Kidney glomerular epithelial cell (primary cell): ENCODE measurements at regions not wholly inside any gene's neighbourhood (a gene's known extent, or its start where the extent isn't known, plus 50 kb on each side); places are given as distances from the start of the nearest gene placed in this dataset.
"Not testable (repeated sequence)": the region's sequence is repeated elsewhere in the genome, so short reads cannot be mapped to it uniquely, and the experiment has no call there.

Experiments
- DNase-seq: peaks from one replicate; lab custom pipeline; 2025; lab: John Stamatoyannopoulos, UW

- DNase-seq, result not testable (repeated sequence)
Measured at GRCh38 chr2:88802026-88802425, 110.6 kb downstream of the RPIA start.

DNA sequence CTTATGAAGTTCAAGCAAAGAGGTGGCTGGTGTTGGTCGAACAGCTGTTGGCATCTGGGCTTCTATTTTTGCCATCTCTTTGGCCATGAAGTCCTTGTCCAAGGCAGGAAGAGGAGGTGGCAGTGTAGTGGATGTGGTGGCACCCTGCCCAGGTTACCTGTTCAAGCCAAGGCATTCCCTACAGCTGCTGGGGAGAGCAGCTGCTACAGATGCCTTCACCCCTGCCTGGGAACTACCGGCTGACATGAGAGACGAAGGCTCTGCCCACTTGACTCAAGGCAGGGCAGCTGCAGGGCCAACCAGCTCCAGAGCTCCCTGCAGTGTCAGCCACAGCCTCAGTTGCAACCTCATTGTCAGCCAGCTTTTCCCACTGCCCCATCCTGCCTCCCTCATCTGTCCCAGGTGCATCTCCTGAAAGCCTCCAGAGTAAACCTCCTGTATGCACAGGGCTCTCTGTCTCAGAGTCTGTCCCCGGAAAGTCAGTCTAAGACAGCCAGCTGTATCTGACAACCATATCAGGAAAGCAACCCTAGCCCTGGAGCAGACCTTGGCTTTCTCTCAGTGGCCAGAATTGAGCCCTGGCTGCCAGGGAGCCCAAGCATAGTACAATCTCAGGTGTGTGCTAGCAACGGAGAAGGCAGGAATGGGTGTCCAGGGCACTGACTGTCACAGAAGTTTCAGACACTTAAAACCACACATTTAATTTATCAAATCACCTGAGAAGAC, 115.9 kb downstream of the RPIA start:
- no peak for DNase-seq

GRCh38 chr2:88808083-88808482, 116.6 kb downstream of the RPIA start:
- DNase-seq, result no peak

DNA sequence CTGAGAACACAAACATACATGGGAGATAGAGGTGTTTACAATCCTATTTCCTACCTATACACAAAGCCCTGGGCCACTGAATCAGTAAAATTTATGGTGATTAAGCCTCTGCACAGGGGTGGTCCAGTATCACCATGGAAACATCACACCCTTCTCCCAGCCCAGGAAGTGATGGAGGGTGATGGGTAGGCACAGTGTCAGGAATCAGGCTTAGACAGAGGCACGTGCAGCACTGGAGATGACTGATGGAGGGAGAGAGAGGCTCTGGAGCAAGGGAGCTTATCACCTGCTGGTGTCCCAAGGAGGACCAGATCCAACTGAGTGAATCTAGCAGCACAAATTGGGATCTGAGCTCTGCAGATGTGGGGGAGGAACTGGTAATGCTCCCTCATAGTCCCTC, 117.2 kb downstream of the RPIA start:
- DNase-seq, result no peak

DNA sequence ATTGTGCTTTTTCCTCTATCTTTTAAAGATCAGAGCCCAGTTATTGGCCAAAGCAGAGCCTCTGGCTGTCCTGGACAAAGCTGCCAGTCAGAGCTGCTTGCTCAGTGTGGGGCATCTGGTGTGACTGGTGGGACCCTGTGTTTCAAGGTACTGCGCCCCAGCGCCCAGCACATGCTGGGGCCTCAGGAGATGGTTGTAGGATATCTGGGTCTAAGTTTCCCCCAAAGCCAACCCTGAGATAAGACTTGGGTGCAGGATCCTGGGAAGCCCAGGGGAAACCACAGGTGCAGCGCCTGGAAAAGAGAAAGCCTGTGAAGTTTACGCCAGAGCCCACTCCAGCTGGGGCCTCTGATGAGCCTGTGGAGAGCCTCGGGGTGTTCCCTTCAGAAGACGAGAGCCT, 117.7 kb downstream of the RPIA start:
- DNase-seq, result no peak

DNA sequence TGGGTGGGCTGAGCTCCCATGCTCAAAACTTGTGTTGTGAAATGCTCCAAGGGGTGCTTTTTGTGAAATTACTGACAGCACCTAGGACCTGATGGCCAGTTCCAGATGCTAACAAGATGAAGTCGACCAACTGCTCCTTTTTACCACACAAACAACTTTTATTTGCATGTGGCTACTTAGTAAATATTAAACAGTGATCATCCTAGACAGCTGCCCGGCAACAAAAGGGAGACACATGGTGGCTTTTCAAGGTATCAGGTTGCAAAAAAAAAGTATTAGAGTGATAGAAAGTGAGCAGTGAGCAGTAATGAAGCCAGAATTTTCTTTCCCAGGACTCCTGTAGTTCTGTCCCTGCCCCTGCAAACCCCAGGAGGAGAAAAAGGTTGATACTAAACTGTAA, 118.5 kb downstream of the RPIA start:
- DNase-seq, result no peak

DNA sequence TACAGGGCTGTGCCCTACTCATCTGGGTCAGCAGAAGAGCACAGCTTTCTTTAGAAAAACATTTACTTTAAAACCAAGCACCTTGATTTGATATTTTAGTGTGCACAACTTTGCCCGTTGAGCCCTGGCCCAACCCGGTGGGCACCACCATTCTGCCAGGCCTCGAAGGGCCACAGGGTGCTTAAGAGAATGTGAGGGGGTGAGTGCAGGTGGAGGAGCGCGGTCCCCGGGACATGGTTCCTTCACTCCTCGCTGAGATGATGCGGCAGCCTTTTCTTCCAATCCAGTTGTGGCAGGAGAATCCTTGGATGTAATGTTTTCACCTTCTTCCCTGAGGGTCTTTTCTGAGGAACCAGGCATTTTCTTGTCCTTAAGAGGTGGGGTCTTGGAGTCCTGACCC, 119.0 kb downstream of the RPIA start:
- DNase-seq, result no peak

DNA sequence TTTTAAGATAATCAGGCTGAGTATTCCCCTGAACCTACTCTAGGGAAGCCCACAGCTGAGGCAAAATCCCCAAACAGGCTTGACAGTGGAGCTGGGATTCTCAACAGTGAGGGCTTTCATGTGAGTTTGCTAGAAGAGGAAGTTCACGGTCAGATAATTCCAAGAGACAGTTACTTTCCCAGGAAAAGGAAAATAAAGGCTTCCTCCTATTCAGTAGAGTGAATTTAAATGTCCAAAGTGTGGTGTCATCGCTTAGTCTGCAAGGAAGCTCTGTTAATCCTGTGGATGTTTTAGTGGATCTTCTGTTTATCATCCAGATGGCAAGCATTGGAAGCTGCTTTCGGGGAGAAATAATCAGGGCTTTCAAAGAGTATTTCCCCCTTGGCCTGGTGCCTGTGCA, 119.8 kb downstream of the RPIA start:
- DNase-seq, result peak; percentile 1

GRCh38 chr2:88811681-88812080, 120.2 kb downstream of the RPIA start:
- no peak for DNase-seq

- DNase-seq, result no peak
Measured at GRCh38 chr2:88813612-88814011, 122.1 kb downstream of the RPIA start.

DNA sequence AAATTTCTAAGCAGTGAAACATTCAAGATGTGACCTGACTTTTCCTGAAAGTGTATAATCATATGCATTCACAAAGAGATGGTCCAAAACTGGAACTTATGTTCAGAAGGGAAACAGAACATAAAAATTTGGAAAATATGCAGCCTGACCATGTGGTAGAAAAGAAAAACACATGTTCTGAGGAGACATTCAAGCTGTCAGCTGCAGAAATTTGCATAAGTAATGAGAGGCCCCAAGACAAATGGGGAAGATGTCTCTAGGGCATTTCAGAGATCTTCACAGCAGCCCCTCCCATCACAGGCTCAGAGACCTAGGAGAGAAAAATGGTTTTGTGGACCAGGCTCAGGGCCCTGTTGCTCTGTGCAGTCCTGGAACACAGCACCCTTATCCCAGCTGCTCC, 123.8 kb downstream of the RPIA start:
- DNase-seq, result no peak

GRCh38 chr2:88815697-88816096, 124.2 kb downstream of the RPIA start:
- no peak for DNase-seq

GRCh38 chr2:88818381-88818780, 126.9 kb downstream of the RPIA start:
- DNase-seq, result no peak

GRCh38 chr2:88824951-88825350, 133.5 kb downstream of the RPIA start:
- DNase-seq, result no peak

- DNase-seq, result no peak
Measured at GRCh38 chr2:88826399-88826798, 134.9 kb downstream of the RPIA start.

- no peak for DNase-seq
Measured at GRCh38 chr2:88827821-88828220, 136.3 kb downstream of the RPIA start.

- DNase-seq, result no peak
Measured at GRCh38 chr2:88828397-88829137, 137.1 kb downstream of the RPIA start.

DNA sequence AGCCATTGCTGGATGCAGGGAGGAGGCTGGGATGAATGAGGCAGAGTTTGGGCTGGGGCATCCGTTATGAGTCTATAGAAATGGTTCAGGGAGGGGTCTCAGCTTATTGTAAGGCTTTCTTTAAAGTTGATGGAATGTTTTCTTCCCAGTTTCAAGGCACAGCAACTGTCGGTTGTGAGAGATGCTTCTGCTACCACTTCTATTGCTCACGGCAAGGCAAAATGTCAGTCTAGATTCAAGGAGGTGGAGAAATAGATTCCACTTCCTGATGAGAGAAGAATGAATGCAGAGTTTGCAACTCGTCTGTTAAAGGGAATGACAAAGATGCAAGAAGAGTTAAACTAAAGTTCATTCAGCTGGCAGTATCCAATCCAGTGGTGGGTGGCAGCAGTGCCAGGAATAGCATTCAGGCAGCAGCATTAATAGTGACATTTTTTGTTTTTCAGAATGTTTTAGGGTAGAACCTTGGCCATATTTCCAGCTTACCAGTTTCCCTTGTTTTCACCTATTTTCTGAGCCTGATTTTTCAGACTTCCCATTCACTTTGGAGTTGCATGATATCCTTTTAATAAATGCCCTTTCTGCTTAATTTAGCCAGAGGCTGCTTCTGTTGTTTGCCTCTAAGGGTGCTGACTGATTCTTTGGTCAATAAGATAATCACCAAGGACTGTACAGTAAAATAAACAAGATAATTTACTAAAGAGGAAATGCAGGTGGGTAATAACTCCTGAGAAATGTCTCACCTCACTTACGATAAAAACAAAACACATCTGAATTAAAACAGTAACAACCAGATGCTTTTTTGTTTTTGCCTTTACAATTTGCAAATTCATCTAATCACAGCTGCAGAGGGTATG, 138.4 kb downstream of the RPIA start:
- no peak for DNase-seq

GRCh38 chr2:88831071-88831791, 139.8 kb downstream of the RPIA start:
- DNase-seq, result peak; percentile 9

DNA sequence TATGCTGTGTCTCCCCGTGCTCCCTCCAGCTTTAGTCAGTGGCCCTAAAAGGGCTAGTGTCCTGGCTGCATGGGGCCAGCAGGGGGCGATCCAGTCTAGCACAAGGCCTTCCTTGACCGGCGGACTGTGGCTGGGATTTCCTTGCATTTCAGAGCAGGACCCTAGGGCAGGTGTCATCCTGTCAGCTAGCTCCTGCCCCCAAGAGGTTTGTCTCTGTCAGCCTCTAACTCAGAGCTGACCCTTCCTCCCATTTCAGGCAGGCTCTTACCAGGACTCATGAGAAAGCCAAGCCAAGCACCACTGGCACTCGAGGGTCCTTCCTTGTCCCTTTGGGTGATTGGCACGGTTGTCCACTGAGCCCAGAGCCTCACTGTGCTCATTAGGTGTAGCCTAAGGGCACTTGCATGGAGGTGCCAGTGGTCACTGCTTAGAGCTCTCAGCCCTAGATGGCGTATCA, 140.3 kb downstream of the RPIA start:
- DNase-seq, result peak; percentile 21

- DNase-seq, result no peak
Measured at GRCh38 chr2:88832311-88832991, 141.0 kb downstream of the RPIA start.
